ENCODE measurements at regions not wholly inside any gene's neighbourhood (a gene's known extent, or its start where the extent isn't known, plus 50 kb on each side); places are given as distances from the start of the nearest gene placed in this dataset.

- Histone ChIP-seq H3K4me1 (no peaks in the 10 kb centered on the region), H3K27me3 (no peaks in the 10 kb centered on the region), H3K9me3 (no peaks in the 10 kb centered on the region), H3K4me3 (no peak overlapping the region), H3K36me3 (no peaks in the 10 kb centered on the region), H3K27ac (no peak overlapping the region)
- no peak for TF ChIP-seq CTCF (IDR thresholded peaks at IDR 0.05)
- DNase-seq (ENCODE audit: low spot score): no peak
Observed at GRCh38 chr13:103156346-103156998, 90.3 kb upstream of the SLC10A2 start.

GRCh38 chr13:103153466-103153865 lies 87.2 kb upstream of the SLC10A2 start:
- H3K4me1 ChIP-seq: no peaks in the 10 kb centered on the region
- no peak overlapping the region for H3K4me3 ChIP-seq
- no peaks in the 10 kb centered on the region for H3K36me3 ChIP-seq
- no peaks in the 10 kb centered on the region for H3K9me3 ChIP-seq
- no peaks in the 10 kb centered on the region for H3K27me3 ChIP-seq
- no peak overlapping the region for H3K27ac ChIP-seq
- DNase-seq (ENCODE audit: low spot score): no peak
- TF ChIP-seq CTCF (IDR thresholded peaks at IDR 0.05): no peak

- Histone ChIP-seq H3K9me3 (no peaks in the 10 kb centered on the region), H3K27ac (no peak overlapping the region), H3K27me3 (no peaks in the 10 kb centered on the region), H3K36me3 (no peaks in the 10 kb centered on the region), H3K4me3 (no peak overlapping the region), H3K4me1 (no peaks in the 10 kb centered on the region)
- DNase-seq (ENCODE audit: low spot score): no peak
- no peak for TF ChIP-seq CTCF (IDR thresholded peaks at IDR 0.05)
Observed at GRCh38 chr13:103147961-103148360, 81.7 kb upstream of the SLC10A2 start.

- Histone ChIP-seq H3K4me3 (no peak overlapping the region), H3K9me3 (no peaks in the 10 kb centered on the region), H3K27me3 (no peaks in the 10 kb centered on the region)
Observed at GRCh38 chr13:103145442-103145841, 79.2 kb upstream of the SLC10A2 start.

GRCh38 chr13:103143432-103143831 lies 77.2 kb upstream of the SLC10A2 start:
- Histone ChIP-seq H3K9me3 (no peaks in the 10 kb centered on the region), H3K36me3 (no peaks in the 10 kb centered on the region), H3K4me1 (no peaks in the 10 kb centered on the region), H3K27ac (no peak overlapping the region), H3K4me3 (no peak overlapping the region), H3K27me3 (no peaks in the 10 kb centered on the region)
- TF ChIP-seq CTCF (IDR thresholded peaks at IDR 0.05): no peak
- no peak for DNase-seq (ENCODE audit: low spot score)

More at GRCh38 chr13:103145442-103145841, 79.2 kb upstream of the SLC10A2 start:
- Histone ChIP-seq H3K36me3 (no peaks in the 10 kb centered on the region), H3K27ac (no peak overlapping the region), H3K4me1 (no peaks in the 10 kb centered on the region)
- TF ChIP-seq CTCF (IDR thresholded peaks at IDR 0.05): no peak
- no peak for DNase-seq (ENCODE audit: low spot score)

GRCh38 chr13:103142151-103142550 lies 75.9 kb upstream of the SLC10A2 start:
- DNase-seq (ENCODE audit: low spot score): no peak
- Histone ChIP-seq H3K27me3 (no peaks in the 10 kb centered on the region), H3K27ac (no peak overlapping the region), H3K4me3 (no peak overlapping the region), H3K9me3 (no peaks in the 10 kb centered on the region), H3K4me1 (no peaks in the 10 kb centered on the region), H3K36me3 (no peaks in the 10 kb centered on the region)
- no peak for TF ChIP-seq CTCF (IDR thresholded peaks at IDR 0.05)

Measured in right atrium auricular region (tissue), 2 donors.